ENCODE measurements at regions not wholly inside any gene's neighbourhood (a gene's known extent, or its start where the extent isn't known, plus 50 kb on each side); places are given as distances from the start of the nearest gene placed in this dataset.
"Not testable (repeated sequence)": the region's sequence is repeated elsewhere in the genome, so short reads cannot be mapped to it uniquely, and the experiment has no call there.

DNA sequence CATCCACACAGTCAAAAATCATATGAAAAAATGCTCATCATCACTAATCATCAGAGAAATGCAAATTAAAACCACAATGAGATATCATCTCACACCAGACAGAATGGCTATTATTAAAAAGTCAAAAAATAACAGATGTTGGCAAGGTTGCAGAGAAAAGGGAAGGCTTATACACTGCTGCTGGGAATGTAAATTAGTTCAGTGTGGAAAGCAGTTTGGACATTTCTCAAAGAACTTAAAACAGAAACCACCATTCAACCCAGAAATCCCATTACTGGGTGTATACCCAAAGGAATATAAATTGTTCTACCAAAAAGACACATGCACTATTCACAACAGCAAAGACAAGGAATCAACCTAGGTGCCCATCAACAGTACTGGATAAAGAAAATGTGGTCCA, 307.0 kb upstream of the SOX9 start:
- not testable (repeated sequence) for TF ChIP-seq POLR2A, POLR2AphosphoS5 (IDR thresholded peaks at IDR 0.05; ENCODE audit: low read depth, low read length)
